Fibroblast of lung (primary cell): ENCODE measurements at regions not wholly inside any gene's neighbourhood (a gene's known extent, or its start where the extent isn't known, plus 50 kb on each side); places are given as distances from the start of the nearest gene placed in this dataset.

Experiments used
- CTCF ChIP-seq, 2 donors: IDR thresholded peaks in 1 of 2; conservative IDR thresholded peaks in 1 of 2; 1 replicate in 1 of 2; 2 replicates in 1 of 2; pipeline ENCODE4 v1.5.1; 2011 to 2012; ENCODE audit warnings: low read length in 2 of 2, control low read depth in 1 of 2, inconsistent platforms in 1 of 2, low read depth in 1 of 2, mild to moderate bottlenecking in 1 of 2
- EZH2 ChIP-seq: IDR thresholded peaks from 2 replicates; pipeline ENCODE4 v1.5.1; 2012; ENCODE audit warnings: low read length, control low read depth, mild to moderate bottlenecking; ENCODE audit errors: missing control alignments

- TF ChIP-seq CTCF (conservative IDR thresholded peaks at IDR 0.05 in 1 of 2, IDR thresholded peaks at IDR 0.05 in 1 of 2; ENCODE audit: low read depth in 1 of 2, low read length in 2 of 2): no peak
- no peak for TF ChIP-seq EZH2
Observed at GRCh38 chr14:28703482-28703881, 63.1 kb upstream of the FOXG1 start.
